DMS53 treated with DMSO at 0.1 percent for 48 hours (cell line): ENCODE measurements at regions not wholly inside any gene's neighbourhood (a gene's known extent, or its start where the extent isn't known, plus 50 kb on each side); places are given as distances from the start of the nearest gene placed in this dataset.

ENCODE experiments used
- DNase-seq: peaks from one replicate; lab custom pipeline; 2025; ENCODE audit not compliant: unreplicated experiment; lab: John Stamatoyannopoulos, UW

DNA sequence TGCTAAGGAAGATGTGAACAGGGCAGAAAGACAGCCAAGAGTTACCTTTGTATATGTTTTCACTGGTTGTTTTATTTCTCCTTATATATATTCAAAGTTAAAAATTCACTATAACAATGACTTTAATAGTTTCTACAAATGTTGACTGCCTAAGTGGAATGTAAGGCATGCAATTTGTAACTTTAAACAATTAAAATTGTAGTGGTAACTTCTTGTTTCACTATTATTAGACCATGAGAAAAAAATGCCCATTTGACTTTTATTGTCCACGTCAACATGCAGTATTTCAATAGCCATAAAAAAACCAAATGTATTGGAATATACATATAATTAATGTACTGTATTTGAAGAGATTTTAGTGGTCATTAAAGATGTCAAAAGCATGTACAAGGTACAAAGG is 340.7 kb upstream of the CBLB start:
- DNase-seq, result no peak

DNA sequence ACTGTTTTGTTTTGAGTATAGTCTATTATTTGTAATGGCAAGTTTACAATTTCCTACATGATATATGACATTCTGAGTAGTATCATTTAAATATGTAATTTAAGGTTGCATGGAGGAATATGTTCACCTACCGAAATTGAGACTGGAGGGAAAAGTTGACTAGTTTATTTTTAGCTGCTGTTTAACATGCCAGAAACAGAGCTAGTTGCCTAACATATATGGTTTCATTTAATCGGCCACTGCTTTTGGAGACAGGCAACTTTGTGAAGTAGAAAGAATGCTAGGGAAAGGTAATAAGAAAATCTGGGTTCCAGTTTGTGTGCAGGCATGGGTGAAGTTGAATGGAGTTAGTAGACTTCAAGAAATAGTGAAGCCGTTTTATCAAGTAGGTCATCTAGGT is 342.1 kb upstream of the CBLB start:
- no peak for DNase-seq

DNA sequence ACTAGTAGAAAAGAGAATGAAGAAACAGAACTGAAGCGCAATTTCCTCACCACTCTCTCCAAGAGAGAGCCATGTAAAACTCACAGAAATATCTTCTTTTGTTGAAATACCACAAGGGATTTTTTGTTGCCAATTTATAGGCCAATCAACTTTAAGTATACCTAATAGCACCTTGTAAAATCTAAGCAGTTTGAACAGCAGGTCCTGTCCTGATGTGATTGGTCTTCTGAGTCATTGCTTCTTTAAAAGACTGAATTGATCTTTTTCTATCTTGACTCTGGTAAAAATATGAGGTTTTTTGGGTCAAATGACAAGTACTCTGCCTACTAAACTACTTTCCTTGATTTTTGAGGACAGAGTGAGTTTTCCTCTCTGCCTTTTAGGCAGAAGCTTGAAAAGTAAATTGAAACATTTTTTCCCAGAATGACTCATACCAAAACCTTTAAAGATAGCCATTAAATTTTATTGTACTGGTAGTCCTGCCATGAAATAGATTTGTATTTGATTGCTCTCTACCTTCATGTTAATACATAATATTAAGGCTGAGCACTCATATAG is 343.9 kb upstream of the CBLB start:
- DNase-seq, result no peak

DNA sequence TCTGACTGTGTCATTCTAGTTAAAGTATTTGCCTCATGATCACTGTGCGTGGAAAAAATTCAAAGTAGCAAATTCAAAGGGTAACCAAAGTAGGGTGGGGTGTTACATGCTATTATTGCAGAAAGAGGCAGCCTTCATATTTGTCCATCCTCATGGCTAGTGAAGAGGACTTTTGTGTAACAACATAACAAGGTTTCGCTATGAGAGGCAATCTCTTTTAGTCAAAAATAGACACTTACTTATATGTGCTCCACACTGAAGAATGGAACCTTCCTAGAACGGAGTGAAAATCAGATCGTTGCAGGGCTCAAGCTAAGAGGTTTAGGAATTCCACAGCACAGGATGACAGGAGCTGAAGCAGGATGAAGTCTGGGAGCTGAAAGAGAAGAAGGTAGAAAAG is 345.1 kb upstream of the CBLB start:
- no peak for DNase-seq

DNA sequence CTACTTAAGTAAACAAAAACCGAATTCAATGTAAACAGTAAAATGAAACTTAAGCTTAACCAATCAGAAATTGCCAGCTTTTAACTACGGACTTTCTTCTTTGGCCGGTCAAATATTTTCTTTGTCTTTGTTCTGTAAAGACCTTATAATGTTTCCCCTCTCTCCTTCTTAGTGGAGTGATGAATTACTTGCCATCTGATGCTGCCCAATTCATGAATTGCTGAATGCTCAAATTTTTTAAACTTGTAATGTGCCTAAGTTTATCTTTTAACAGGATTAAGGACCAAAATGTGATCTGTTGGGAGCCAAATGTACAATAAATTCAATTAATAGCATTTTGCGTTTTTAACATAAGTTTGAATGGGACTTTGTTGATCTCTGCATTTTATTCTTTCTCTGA is 345.8 kb upstream of the CBLB start:
- no peak for DNase-seq

DNA sequence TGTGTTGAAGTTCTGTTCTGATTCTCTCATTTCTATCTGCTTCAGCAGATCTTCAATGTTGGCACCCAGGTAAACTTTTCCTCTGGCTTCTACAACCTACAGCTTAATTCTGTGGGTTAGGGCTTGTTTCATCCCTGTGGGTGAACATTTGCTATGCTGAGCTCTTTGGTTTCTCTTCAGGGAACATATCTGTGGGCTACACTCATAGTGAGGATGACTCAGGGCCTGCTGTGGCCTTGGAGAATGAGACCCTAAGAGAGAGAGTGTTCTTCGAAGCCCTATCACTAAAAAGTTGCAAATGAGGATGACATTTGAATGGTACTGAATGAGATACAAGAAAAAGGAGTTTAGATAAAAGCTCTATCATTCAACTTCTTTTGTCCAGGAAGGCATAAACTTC is 346.2 kb upstream of the CBLB start:
- DNase-seq, result no peak

DNA sequence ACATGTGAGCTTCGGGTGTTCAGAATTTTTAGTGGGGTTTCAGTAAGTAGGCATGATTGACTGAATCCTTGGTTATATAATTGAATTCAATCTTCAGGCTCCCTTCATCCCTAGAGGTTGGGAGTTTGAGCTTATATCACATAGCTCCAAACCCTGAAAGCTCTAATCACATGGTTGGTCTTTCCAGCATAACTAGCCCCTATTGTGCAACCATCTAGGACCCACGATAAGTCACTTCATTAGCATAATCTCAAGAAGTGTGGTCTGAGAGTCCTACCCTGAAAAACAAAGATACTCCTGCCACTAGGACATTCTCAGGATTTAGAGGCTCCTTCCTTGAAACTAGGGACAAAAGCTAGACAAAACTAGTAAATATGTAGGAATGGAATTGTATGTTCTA is 348.9 kb upstream of the CBLB start:
- no peak for DNase-seq

DNA sequence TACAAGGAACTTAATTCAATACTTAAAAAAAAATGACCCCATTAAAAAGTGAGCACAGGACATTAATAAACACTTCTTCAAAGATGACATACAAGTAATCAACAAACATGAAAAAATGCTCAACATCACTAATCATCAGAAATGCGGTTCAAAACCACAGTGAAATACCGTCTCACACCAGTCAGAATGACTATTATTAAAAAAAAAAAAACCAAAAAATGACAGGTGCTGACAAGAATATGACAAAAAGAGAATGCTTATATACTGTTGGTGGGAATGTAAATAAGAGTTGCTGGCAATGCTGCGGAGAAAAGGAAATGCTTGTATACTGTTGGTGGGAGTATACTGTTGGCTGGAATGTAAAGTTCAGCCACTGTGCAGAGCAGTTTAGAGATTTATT is 358.3 kb upstream of the CBLB start:
- no peak for DNase-seq

DNA sequence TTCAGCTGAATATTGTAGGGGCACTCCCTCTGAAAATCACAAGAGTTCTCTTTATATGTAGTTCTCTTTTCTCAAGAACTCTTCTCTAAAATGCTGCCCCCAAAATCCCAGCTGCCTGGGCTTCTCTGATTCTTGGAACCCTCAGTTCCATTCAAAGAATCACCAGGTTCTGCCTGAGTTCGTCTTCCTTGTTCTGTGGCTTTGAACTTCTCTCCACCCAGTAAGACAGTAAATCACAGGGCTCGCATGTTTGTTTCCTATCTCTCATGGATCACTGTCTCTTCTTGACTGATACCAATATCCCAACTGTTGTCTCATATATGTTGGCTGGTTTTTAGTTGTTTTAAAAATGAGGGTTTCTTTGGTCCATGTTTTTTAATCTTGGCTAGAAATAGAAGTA is 359.5 kb upstream of the CBLB start:
- no peak for DNase-seq

DNA sequence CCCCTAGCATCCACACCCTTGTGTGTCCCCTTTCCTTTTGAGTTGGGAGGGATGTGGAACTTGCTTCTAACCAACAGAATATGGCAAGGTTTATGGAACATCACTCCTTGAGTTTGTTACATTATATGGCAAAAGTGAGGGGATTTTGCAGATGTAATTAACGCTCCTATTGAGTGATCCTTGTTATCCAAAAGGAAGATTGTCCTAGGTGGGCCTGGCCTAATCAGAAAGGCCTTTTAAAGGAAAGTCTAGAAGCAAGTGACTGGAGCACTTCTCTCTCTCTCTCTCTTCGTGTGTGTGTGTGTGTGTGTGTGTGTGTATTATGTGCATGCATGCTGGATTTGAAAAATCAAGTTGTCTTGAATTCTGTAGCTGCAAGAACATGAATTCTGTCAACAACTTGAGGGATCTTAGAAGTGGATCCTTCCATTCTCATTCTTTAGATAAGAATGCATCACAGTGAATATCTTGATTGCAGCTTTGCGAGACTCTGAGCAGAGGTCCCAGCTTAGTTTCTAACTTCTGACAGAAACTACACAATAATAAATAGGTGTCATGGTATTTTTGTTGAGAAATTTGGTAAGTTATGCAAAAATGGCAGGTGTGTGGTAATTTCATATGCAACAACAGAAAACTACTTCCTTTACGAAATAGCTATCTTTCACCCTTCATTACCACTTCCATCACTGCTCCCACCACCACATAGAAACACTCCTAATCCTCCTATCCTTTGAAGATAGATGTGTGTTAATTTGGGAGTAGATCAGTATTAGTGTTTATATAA is 360.9 kb upstream of the CBLB start:
- DNase-seq, result no peak

DNA sequence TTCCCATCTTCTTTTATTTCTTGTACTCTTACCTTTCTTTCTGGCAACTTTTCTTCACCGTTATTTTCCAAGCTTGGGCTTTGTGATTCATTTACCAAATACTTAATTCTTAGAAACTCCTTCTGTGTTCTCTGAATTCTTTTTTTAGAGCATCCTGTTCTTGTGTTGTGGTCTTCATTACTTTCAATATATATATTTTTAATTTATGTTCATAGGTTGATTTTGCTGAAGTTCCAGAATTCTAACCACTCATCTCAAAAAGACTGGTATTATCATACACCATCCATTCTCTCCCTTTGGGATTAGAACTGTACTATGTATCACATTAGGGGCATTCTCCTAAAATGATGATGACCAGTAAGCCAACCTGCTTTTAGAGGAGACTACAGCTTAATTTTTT is 362.3 kb upstream of the CBLB start:
- DNase-seq, result no peak

DNA sequence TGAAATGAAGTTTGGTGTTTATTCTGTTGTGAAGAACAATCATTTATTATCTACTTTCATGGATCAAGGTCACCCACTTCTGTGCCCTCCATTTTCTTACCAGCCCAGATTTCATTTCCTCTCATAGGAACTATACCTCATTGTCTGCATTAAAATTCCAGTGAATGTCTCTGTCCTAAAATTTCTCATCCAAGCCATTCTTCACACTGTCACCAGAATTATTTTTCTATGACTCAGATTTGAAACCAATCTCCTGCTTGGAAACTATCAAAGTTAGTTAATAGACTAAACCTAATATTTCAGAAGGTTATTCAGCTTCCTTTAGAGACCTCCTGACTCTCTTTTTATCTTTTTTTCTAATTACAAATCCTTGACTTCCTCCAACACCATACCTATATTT is 364.1 kb upstream of the CBLB start:
- DNase-seq, result no peak

DNA sequence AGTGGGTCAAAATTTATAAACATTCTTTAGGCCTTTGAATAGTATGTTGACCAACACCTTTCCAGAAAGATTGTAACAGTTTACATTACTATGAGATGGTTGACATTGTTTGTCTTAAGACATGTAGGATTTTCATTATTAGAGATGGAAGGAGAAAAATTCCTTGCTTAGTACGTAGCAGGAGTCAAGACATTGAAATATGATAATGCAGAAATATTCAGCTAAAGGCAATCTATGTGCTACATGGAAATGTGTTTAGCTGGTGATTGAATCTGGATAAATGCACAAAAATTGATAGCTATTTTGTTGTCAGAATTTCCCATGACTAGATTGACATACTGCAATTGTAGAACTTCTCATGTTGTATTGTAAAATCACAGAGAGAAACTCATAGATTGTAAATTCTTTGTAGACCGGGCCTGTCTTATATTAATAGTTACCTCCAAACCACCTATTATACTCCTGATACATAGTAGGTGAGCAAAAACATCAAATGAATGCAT is 370.4 kb upstream of the CBLB start:
- no peak for DNase-seq

DNA sequence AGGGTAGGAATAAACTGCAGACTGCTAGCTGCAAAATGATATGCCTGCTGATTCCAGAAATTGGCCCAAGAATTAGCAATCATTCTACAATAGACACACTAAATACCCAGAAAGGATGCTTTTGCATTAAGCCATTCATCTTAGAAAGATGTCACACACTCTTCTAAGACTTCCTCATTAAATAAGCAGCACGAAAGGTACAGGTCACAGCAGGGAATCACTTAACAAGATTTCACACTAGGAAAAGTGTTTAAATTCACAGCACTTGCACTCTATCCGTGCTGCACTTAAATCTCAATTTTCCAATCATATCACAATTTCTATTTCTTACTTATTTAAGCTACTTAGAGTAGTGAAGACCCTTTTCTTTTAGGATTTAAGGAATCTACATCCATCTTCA is 372.8 kb upstream of the CBLB start:
- DNase-seq, result no peak

DNA sequence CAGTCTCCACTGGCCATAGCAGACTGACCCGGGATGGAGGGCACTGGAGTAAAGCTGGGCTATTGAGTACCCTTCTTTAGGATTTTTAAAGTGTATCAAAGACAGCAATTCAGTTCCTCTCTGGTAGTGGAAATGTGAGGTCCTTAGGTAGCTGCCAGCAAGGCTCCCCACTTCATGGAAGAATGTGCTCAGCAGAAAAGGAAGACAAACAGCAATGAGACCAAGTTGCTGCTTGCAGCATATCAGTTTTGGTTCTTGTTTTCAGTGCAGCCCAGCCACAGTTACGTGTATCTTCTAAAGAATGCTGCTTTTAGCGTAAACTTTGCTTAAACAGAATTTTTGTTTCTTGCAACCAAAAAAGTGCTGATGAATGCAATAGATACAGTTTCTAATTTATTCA is 374.0 kb upstream of the CBLB start:
- no peak for DNase-seq

DNA sequence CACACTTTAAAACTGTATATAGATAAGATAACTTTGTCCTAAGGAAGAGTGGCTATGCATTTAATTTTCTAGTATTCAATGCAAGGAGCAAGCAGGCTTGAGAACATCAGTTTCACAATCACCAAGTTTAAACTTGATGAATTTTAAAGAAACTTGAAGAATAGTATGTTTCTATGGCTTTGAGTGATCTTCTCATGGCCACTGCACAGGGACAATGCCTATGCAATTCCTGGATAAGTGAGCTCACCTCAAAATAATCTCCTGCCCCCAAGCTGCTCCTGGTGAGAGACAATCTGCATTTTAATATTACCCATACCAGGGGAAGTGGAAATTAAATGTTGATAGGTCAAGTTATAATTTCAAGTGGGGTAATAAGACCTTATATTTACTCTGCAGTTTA is 376.6 kb upstream of the CBLB start:
- DNase-seq, result no peak

DNA sequence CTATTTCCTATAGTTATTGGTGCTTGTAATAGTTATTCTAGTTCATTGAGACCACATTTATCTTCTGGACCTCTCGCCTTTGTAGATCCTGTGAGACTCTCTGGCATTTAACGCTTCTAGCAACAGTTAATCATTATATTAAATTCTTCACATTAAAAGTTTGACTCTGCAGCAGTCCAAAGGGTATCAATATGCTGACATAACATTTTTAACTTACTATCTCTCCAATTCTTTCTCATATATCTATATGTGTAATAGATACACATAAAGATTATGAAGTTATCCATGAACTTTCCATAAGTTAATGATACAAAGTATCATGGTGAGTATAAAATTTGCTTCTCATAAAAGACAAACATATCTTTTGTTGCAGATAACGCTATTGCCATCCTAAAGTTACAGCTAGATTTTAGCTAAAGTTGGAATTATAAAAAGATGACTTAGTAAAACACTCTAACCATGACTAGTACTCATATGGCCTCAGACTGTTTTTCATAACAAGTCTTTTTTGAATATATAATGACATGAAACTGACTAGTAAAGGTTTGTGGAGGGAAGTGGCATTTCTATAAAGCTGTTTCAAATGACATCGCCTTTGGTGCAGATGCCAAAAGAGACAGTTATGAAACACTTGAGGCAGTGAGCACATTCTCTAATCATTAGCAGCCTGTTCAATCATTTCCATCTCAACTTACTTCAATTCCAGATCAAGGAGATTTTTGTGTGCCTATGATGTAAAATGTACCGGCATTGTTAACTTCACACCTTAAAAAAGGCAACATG is 379.3 kb upstream of the CBLB start:
- no peak for DNase-seq

DNA sequence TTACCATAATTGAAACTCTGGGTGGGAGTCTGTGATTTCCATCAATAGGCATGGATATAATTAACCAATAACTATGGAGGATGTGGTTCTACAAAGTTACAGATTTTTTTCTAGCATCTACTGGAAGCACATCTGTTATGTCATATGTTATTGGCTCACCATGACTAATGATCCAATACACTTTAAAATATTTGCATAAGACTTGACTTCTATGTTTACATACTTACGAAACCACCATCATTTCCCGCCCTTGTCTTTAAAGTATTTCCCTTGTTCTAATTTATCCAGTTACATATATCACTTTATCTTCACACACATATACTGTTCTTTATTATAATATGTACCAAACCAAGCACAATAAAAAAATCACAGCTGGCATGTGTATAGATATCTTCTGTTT is 380.3 kb upstream of the CBLB start:
- peak; percentile 11 for DNase-seq

DNA sequence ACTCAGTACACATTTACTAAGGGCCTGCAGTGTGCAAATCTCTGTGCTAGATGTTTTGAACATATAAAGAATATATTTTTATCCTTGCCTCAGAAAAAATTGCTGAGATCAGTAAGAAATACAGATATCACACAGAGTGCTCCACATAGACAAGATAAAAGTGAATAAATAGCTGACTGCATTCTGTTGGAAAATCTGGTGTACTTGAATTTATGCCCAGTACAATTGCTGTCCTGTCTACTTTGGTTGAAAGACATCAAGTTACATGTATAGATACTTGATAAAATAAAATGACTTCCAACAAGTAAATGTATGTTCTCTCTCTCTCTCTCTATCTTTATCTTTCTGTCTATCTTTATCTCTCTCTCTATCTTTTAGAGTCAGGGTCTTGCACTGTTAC is 381.2 kb upstream of the CBLB start:
- no peak for DNase-seq

DNA sequence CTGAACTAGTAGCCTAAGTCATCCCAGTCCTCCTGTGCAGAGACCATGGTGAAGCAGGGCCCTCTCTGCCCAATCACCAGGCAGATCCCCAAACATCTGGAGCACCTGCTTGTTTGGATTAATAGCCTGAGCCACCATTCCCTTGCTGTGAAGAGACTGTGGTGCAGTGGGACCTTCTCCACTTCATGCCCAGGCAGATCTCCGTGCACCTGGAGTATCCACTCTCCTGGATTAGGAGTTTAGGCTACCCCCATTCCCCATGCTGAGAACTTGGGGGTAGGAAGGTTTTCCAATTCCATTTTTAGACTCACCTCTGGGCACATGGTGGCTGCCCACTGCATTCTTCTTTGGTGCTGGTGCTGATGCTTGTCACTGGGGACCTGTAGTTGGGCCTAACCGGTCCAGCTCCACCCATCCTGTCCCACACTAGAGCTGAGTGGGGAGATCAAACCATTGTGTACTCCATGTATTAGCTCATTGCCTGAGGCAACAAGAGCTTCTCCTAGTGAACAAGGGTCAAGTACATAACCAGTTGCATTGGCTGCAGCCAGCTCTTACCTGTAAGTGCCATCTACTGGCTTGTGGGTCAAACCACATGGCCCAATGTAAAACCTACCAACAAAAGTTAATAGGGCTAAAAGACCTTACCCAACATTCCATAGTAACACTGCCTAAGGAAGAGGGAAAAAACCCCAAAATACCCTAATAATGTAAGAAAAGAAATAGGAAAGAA is 382.5 kb upstream of the CBLB start:
- DNase-seq, result peak; percentile 80

DNA sequence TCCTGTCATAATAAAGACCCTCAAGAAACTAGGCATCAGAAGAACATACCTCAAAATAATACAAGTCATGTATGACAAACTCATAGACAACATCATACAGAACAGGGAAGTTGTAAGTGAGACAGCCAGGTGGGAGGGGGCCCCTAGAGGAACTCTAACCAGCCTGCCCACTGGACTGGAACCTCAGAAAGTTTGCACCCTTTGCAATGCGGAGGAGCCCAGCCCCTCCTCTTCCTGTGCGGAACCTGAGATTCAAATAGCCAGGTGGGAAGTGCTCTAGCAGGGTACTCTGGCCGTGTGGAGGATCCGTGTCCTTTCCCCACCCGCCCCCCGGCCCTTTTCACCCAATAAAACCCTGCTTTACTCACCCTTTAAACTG is 387.0 kb upstream of the CBLB start:
- DNase-seq, result no peak
